SH-SY5Y (cell line): ENCODE measurements at regions not wholly inside any gene's neighbourhood (a gene's known extent, or its start where the extent isn't known, plus 50 kb on each side); places are given as distances from the start of the nearest gene placed in this dataset.

Experiments used
- GATA2 ChIP-seq: IDR thresholded peaks from 2 replicates; pipeline ENCODE4 v1.6.1; 2011; ENCODE audit warnings: mild to moderate bottlenecking, low read depth, low read length
- GATA3 ChIP-seq: IDR thresholded peaks from 2 replicates; pipeline ENCODE4 v1.6.1; 2011; ENCODE audit warnings: low read depth, mild to moderate bottlenecking, low read length, moderate library complexity

- no peak for TF ChIP-seq GATA2
- TF ChIP-seq GATA3 = no peak
Measured at GRCh38 chr7:68206946-68207485, 1210.4 kb downstream of the TYW1 start.
